Fibroblast of lung (primary cell): ENCODE measurements at regions not wholly inside any gene's neighbourhood (a gene's known extent, or its start where the extent isn't known, plus 50 kb on each side); places are given as distances from the start of the nearest gene placed in this dataset.

ENCODE experiments used
- DNase-seq, 2 donors: peaks; one replicate each; pipeline versions ENCODE4 v3.0.0 to v3.0.0-alpha.2; 2010; ENCODE audit warnings: low read depth in 2 of 2
- H2AFZ ChIP-seq: 2 replicates; pipeline ENCODE4 v1.5.1; 2012; ENCODE audit warnings: low read length, control low read depth, inconsistent platforms
- H3K27ac ChIP-seq: 2 replicates; pipeline ENCODE4 v1.5.1; 2011; ENCODE audit warnings: low read length, control low read depth; ENCODE audit not compliant: insufficient read depth
- H3K27me3 ChIP-seq: 2 replicates; pipeline ENCODE4 v1.5.1; 2011; ENCODE audit warnings: mild to moderate bottlenecking, low read length; ENCODE audit not compliant: control insufficient read depth, insufficient read depth
- H3K36me3 ChIP-seq: 2 replicates; pipeline ENCODE4 v1.5.1; 2011; ENCODE audit warnings: low read length; ENCODE audit not compliant: control insufficient read depth, insufficient read depth
- H3K4me1 ChIP-seq: 2 replicates; pipeline ENCODE4 v1.5.1; 2011; ENCODE audit warnings: low read length; ENCODE audit not compliant: control insufficient read depth, insufficient read depth; ENCODE audit errors: extremely low read depth
- H3K4me2 ChIP-seq: 2 replicates; pipeline ENCODE4 v1.5.1; 2011; ENCODE audit warnings: low read length, control low read depth; ENCODE audit not compliant: insufficient read depth; ENCODE audit errors: extremely low read depth
- H3K4me3 ChIP-seq, 4 experiments: fragments of 200-600 bp in 1 of 4; sonication (generic) in 1 of 4; replicated peaks in 1 of 4; 2 replicates each; pipeline ENCODE4 v1.5.1; 2011 to 2016; ENCODE audit warnings: low read length in 4 of 4, low read depth in 3 of 4, mild to moderate bottlenecking in 3 of 4, control low read depth in 2 of 4, inconsistent platforms in 1 of 4, mixed read lengths in 1 of 4; ENCODE audit not compliant: insufficient read depth in 1 of 4; ENCODE audit errors: control extremely low read depth in 1 of 4
- H3K79me2 ChIP-seq: 2 replicates; pipeline ENCODE4 v1.5.1; 2012; ENCODE audit warnings: mild to moderate bottlenecking, low read length, inconsistent platforms; ENCODE audit not compliant: control insufficient read depth, insufficient read depth
- H3K9ac ChIP-seq: 2 replicates; pipeline ENCODE4 v1.5.1; 2011; ENCODE audit warnings: mild to moderate bottlenecking, low read length, control low read depth; ENCODE audit not compliant: insufficient read depth
- H3K9me3 ChIP-seq: 2 replicates; pipeline ENCODE4 v1.5.1; 2012; ENCODE audit warnings: low read depth, low read length; ENCODE audit not compliant: control insufficient read depth, insufficient read depth
- H4K20me1 ChIP-seq: 2 replicates; pipeline ENCODE4 v1.5.1; 2011; ENCODE audit warnings: low read length; ENCODE audit not compliant: control insufficient read depth, insufficient read depth; ENCODE audit errors: extremely low read depth
- CTCF ChIP-seq, 2 donors: IDR thresholded peaks in 1 of 2; conservative IDR thresholded peaks in 1 of 2; 1 replicate in 1 of 2; 2 replicates in 1 of 2; pipeline ENCODE4 v1.5.1; 2011 to 2012; ENCODE audit warnings: low read length in 2 of 2, control low read depth in 1 of 2, inconsistent platforms in 1 of 2, low read depth in 1 of 2, mild to moderate bottlenecking in 1 of 2
- EZH2 ChIP-seq: IDR thresholded peaks from 2 replicates; pipeline ENCODE4 v1.5.1; 2012; ENCODE audit warnings: low read length, control low read depth, mild to moderate bottlenecking; ENCODE audit errors: missing control alignments

DNA sequence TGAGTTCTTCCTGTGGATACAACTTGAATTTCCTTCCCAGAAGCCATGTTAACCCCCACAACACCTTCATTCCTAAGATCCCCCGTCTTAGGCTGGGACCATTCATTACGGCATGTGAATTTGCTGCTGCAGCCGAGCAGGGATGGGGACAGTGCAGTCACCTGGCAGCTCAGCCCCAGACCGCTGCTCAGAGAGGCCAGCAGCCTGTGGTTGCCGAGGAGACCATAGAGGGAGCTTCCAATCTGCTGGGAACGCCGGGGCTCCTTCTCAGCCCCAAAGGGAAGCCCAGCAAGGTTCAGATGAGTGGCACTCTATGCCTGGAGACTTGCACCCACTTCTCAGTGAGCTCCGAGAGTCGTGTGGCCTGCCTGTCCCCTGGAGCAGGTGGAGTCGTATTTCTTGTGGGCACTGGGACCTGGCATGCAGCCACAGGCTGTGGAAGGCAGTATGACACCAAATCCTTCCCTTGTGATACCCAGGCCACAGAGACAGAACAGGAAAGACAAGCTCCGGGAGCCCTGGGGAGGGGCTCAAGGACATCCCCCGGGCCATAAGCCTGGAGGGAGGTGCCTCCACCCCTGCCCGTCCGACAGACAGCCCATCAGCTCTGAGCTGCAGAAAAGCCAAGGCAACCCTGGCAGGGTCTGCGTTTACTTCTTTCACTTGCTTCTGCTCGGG is 167.3 kb downstream of the FAM43A start:
- Histone ChIP-seq H3K4me1 (no peaks in the 10 kb centered on the region), H3K27me3 (peaks cover 3% of the 10 kb centered on the region), H2AFZ (no peak overlapping the region), H4K20me1 (no peaks in the 10 kb centered on the region), H3K79me2 (no peaks in the 10 kb centered on the region), H3K4me2 (no peak overlapping the region), H3K36me3 (no peaks in the 10 kb centered on the region), H3K9me3 (no peaks in the 10 kb centered on the region), H3K9ac (no peak overlapping the region), H3K27ac (no peak overlapping the region), H3K4me3 (no peak overlapping the region)
- no peak for TF ChIP-seq EZH2
- TF ChIP-seq CTCF (conservative IDR thresholded peaks at IDR 0.05 in 1 of 2, IDR thresholded peaks at IDR 0.05 in 1 of 2; ENCODE audit: low read depth in 1 of 2, low read length in 2 of 2) = no peak
- no peak for DNase-seq

DNA sequence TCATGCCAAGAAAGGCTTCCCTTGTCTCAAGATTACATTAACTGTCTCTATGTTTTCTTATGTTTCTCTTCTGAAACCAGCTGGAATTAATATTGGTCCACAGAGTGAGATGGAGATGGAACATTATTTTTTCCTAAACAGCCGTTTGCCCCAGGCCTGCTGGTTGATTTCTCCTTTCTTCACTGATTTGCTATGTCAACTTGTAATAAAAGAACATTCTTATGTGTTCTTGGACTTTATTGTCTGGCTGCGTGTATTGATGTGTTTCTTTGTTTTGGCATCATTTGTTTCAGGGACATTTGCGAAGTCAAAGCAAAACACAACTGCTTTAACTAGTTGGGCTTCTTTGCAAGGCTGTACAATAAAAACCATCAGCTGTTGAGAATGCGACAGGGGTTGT is 168.5 kb downstream of the FAM43A start:
- no peak for DNase-seq
- no peak overlapping the region for H3K4me3 ChIP-seq
- no peak overlapping the region for H3K27ac ChIP-seq
- no peaks in the 10 kb centered on the region for H3K4me1 ChIP-seq
- no peaks in the 10 kb centered on the region for H4K20me1 ChIP-seq
- no peaks in the 10 kb centered on the region for H3K79me2 ChIP-seq
- no peaks in the 10 kb centered on the region for H3K36me3 ChIP-seq
- no peak overlapping the region for H2AFZ ChIP-seq
- no peak overlapping the region for H3K9ac ChIP-seq
- H3K9me3 ChIP-seq = no peaks in the 10 kb centered on the region
- TF ChIP-seq EZH2 = no peak
- TF ChIP-seq CTCF (conservative IDR thresholded peaks at IDR 0.05 in 1 of 2, IDR thresholded peaks at IDR 0.05 in 1 of 2; ENCODE audit: low read depth in 1 of 2, low read length in 2 of 2) = no peak
- peaks cover 3% of the 10 kb centered on the region for H3K27me3 ChIP-seq
- H3K4me2 ChIP-seq = no peak overlapping the region

GRCh38 chr3:194854659-194855390 is 169.1 kb downstream of the FAM43A start:
- H3K27me3 ChIP-seq = peaks cover 3% of the 10 kb centered on the region
- H3K27ac ChIP-seq = no peak overlapping the region
- TF ChIP-seq EZH2 = no peak
- TF ChIP-seq CTCF (conservative IDR thresholded peaks at IDR 0.05 in 1 of 2, IDR thresholded peaks at IDR 0.05 in 1 of 2; ENCODE audit: low read depth in 1 of 2, low read length in 2 of 2) = no peak
- H3K9me3 ChIP-seq = no peaks in the 10 kb centered on the region
- H3K4me1 ChIP-seq = no peaks in the 10 kb centered on the region
- no peaks in the 10 kb centered on the region for H3K36me3 ChIP-seq
- no peak overlapping the region for H2AFZ ChIP-seq
- no peak overlapping the region for H3K9ac ChIP-seq
- no peak overlapping the region for H3K4me3 ChIP-seq
- no peaks in the 10 kb centered on the region for H3K79me2 ChIP-seq
- DNase-seq = no peak
- no peak overlapping the region for H3K4me2 ChIP-seq
- no peaks in the 10 kb centered on the region for H4K20me1 ChIP-seq
